LoVo (cell line): ENCODE measurements at regions not wholly inside any gene's neighbourhood (a gene's known extent, or its start where the extent isn't known, plus 50 kb on each side); places are given as distances from the start of the nearest gene placed in this dataset.
A peak's percentile ranks its signal among the peaks of the same experiment; 100 is the strongest.

Experiments
- DNase-seq: peaks from one replicate; pipeline ENCODE4 v3.0.0-alpha.2; 2016; ENCODE audit warnings: low spot score

DNA sequence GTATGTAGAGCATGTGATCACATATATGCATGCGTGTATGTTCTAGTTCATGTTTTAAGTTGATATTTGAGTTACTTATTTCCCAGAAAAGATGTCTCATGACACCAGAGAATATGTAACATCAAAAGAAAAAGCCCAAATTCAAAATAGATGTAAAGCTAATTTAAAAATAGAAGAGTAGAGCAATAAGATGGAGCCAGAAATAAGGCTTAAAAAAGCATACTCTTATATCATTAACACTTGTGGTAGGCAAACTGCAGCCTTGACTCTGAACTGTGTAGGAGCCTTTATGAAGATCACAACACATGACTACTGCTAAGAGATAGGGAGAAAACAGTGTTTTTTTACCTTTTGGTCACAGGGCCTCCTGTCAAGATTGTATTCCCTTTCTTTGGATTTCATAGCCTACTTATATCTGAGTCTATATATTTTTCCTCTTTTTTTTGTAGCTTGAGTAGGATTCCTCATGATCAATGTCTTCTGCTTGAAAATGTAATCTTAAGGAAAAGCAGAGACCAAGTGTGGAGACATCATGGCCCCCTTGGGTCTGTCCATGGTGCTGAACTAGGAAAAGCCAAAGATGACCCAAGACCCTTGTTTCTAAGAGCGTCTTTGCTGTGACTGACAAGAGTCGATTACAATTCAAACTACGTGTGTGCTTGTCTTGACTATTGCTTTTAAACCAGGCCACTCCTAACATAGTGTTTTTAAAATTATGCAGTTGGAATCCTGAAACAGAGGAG is 390.4 kb downstream of the SHISA9 start:
- no peak for DNase-seq

DNA sequence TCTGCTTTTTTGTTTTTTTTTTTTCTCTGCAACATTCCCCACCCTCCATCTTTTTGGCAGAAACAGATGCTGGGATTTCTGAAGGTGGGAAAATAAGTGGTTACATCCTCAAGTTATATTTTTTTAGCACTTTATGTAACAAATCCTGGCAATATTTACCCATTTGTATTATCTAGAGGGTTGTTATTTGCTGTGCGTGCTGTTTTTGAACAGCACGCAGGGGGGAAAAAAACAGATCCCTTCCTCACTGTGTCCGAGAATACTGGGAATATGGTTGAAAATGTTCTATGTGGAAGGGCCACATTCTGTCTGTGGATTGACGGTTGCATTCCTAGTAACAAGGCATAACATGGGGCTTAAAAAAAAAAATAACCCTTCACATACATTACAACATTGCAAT is 394.8 kb downstream of the SHISA9 start:
- DNase-seq = no peak

DNA sequence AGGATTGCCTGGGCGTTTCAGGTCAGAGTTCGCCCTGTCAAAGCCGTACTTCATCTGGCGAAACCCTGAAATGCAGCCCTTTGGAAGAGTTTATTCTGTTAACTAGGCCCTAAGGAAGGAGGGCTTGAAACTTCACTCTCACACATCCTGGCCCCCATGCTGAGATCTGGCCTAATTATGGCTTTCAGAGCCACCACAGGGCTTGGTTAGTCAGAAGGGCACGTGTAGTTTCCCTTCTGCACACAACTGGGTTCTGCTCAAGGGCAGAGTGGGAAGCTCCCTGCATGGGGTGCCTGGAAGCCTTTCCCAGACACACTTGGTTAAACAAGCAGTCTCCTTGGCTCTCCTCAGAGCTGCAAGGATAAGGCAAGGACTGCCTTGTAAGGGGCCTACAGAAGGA is 397.3 kb downstream of the SHISA9 start:
- no peak for DNase-seq

DNA sequence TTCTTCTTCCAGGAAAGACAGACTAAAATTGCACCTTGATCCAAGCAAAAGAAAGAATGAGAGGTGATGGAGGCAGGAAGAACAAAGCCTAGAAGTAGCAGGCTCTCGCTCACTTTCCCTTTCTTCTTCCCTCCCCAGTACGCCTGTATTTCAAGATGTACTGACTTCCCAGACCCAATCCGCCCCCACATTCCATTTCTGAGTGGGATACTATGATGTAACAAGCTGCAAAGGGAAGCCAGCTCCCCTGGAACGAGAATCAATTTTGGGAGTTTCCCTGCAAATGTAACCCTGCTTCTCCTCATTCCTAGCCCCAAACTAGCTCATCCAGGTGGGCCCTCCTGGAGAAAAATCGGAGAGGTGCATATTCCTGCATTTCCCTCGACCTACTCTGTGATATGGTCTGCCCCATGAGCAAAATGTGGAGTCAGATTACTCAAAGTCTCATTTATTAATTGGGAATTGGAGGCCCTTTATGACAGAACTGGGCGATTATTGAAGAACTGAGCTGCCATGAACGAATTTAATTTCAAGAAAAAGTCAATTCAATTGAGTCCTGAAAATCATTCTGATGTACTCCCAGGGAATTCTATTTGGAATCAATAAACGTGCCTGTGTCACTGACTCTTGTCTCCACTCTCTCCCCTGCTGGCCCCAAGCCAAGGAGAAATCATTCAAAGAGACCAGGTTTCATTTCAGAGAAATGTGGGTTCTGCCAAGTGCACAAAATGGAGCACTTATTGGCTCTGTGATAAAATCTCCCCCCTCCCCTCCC is 398.9 kb downstream of the SHISA9 start:
- no peak for DNase-seq

- DNase-seq = no peak
Measured at GRCh38 chr16:13305019-13305755, 403.8 kb downstream of the SHISA9 start.

DNA sequence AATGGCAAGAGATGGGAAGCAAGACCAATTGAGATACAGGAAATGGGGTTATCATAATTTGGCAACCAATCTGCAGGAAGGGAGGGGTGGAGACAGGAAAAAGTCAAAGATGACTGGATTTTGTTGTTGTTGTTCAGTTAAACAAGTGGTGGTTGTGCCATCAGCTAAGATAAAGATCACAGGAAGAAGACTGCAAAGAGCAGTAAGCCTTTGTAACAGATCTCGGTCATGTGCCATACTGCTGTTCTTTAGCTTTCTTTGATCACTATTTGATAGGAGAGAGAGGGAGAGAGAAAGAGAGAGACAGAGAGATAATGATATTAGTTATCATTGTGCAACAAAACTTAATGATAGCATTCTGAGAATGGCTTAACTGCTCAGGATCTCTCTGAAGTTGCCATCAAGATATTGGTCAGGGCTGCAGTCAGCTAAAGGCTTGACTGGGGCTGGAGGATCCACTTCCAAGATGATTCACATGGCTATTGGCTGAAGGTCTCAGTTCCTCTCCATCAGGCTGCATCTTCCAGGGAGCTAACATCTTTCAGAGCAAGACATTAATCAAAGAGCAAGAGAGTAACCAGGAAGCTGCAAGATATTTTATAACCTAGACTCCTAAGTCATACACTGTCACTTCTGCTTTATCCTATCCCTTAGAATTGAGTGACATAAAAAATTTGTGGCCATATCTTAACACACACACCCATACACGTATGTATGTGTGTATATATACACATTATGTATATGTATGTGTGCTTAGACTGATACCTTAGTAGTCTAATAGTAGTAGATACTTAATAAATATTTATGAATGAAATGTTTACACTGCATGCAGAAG is 405.0 kb downstream of the SHISA9 start:
- DNase-seq = no peak

- DNase-seq = peak; percentile 10
Measured at GRCh38 chr16:13307255-13307654, 405.9 kb downstream of the SHISA9 start.

DNA sequence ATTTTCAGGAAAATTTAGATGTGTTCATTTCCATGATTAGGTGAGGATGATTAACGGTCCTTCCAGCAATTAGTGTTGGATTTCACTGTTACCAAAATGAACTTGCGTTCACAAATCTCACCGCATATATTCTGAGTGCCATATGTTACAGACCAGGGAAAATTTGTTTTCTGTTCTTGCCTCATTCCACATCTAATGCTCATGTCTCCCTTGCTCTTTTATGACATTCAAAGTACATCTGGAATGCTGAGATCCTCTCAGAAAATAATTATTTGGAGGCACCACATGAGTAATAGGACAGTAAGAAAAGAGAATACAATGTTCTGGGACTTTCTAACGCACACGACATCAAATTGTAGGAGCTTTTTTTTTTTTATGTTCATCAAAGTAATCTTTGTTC is 406.5 kb downstream of the SHISA9 start:
- DNase-seq = no peak

DNA sequence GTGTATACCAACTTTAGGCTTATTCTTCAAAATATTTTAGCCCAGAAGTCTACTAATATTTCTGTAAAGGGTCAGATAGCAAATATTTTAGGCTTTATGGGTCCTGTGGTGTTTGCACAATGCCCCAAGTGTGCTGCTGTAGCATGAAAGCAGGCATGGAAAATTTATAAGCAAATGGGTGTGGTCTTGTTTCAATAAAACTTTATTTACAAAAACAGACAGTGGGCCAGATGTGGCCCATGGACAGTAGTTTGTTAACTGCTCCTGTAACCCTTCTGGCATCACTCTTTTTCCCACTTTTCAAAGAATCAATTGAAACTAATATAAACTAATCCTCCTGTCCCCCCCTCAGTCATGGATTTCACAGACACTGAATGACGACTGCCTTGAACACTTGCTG is 410.7 kb downstream of the SHISA9 start:
- DNase-seq = no peak

- DNase-seq = no peak
Measured at GRCh38 chr16:13313351-13313750, 412.0 kb downstream of the SHISA9 start.

GRCh38 chr16:13314633-13315032 is 413.2 kb downstream of the SHISA9 start:
- DNase-seq = no peak

DNA sequence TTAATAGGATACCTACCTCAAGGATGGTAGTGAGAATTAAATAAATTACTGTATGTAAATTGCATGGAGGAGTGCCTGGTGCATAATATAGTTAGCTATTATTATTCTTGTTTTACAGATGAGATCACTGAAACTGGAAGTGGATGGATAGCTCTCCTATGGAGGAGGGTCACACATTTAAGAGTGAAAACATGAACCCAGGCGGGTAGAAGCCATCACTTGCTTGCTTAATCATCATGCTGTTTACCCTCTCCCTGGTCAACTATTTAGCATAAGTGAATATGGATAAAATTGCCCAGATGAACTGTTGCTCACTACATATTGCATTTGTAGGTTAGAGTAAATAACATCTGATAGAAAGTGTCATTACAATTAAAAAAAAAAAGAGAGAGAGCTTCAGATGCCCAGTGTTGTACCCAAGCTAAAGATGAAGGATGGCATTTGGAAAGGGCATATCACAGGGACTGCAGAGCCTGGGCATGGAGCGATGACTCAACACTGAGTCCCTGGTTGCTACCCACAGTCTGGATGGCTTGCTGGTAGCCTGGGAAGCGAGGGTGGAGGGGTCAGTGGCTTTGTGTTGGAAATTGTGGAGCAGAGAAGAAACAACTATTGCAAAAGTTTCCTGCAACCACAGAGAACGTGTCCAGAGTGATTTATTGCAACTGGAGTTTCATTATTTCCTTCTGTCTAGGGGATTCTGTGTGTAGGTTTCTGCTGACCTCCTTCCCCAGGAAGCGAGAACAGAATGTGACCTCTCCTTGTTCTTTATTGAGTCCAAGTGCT is 414.4 kb downstream of the SHISA9 start:
- no peak for DNase-seq

GRCh38 chr16:13322336-13322735 is 420.9 kb downstream of the SHISA9 start:
- DNase-seq = no peak

- no peak for DNase-seq
Measured at GRCh38 chr16:13324851-13325250, 423.5 kb downstream of the SHISA9 start.

DNA sequence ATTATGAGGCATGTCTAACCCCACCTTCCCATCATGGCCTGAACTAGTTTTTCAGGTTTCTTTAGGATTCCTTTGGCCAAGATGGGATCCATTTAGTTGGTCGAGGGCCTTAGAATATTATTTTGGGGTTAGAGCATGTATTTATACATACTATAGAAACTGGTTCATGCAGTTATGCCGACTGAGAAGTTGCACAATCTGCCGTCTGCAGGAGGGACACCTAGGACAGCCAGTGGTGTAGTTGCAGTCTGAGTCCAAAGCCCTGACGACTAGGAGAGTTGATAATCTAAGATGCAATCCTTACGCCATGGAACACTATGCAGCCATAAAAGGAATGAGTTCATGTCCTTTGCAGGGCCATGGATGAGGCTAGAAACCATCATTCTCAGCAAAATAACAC is 424.0 kb downstream of the SHISA9 start:
- DNase-seq = no peak

GRCh38 chr16:13331918-13332317 is 430.5 kb downstream of the SHISA9 start:
- no peak for DNase-seq

DNA sequence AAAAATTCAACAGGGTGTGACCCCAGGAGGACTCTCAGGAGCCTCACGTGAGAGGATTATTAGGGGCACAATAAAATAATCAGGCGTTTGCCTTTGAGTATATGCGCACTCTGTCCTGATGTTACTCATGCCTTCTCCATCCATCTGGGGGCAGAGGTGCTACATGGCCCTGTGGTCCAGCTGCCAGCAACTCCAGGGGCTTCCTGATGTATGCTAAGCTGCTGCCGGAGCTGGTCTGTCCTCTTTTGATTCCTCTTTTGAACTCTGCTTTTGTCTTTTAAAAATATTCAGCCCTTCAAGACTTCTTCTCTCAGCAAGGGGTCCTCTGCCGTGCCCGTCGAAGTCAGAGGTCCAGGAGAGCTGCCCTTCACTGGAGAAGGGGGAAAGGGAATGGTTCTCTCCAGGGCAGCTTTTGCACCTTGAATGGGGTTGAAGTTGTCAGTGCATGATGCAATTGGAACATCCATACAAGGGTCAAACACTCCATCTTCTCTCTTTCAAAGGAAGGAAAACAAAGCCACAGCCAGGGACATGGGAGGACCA is 431.4 kb downstream of the SHISA9 start:
- DNase-seq = no peak

DNA sequence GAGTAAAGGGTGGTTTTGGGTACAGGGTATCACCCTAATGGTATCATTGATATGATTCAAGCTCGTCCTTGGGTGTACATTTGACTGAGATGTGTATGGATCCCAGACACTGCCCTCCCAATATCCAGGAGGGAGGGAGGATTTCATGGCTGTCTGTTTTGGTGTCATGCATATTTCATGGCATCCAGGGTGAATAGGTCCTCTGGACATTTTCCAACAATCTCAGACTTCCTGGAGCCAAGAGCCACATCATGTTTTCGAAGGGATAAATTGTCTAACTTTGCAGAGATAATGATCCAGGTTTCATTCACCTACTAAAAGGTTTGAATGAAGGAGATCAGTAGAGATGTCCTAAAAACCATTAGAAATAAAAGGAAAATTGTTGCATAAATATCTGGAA is 431.9 kb downstream of the SHISA9 start:
- no peak for DNase-seq

DNA sequence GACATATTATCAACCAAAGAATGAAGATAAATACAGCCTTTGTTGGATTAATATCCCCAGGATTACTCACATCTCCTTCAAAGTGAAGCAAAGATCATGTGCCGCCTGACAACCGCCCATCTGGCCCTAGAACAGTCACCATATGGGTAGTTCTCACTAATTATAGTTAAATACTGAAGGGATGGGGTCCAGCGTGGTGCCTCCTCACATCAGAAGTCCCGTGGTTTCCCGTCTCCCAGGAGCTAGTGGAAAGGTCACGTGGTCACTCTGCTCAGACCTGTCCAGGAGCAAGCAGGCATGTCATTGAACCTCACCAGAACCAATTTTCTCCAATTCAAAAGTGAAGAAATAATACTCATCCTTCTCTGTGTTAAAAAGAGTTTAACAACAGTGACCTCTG is 434.5 kb downstream of the SHISA9 start:
- no peak for DNase-seq

DNA sequence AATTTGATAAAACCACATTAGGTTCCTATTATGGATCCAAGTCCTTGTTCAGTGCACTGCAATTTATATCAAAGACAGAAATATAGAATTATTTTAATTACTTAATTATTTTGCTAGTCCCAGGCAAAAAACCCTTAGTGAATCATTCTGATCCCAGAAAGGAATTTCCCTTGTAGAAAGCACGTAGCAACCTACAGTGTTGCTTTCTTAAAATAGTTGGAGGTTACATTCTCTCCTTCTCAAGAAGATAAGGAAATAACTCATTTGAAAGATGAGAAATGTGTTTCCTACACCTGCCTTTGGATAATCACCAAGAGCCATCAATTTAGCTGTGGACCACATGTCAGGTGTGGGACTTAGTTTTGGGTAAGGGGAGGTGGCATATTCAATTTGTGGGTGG is 434.9 kb downstream of the SHISA9 start:
- DNase-seq = no peak
